DND-41 (cell line): ENCODE measurements at regions not wholly inside any gene's neighbourhood (a gene's known extent, or its start where the extent isn't known, plus 50 kb on each side); places are given as distances from the start of the nearest gene placed in this dataset.

Source experiments
- ATAC-seq: fragments of 200-7000 bp; cut with Tn5 transposase; 3 replicates; pipeline ENCODE4 v1.9.1; 2021; ENCODE audit warnings: low read depth; ENCODE audit not compliant: insufficient read depth
- DNase-seq: peaks from one replicate; pipeline ENCODE4 v3.0.0-alpha.2; 2020
- H2AFZ ChIP-seq: 2 replicates; pipeline ENCODE4 v1.6.0; 2012; ENCODE audit warnings: low read depth, low read length
- H3K27ac ChIP-seq: 2 replicates; pipeline ENCODE4 v1.5.1; 2012; ENCODE audit warnings: low read length, inconsistent platforms
- H3K27me3 ChIP-seq: fragments of 200-600 bp; sonication (generic); 2 replicates; pipeline ENCODE4 v1.6.0; 2012; ENCODE audit warnings: low read length, mild to moderate bottlenecking, inconsistent platforms; ENCODE audit not compliant: insufficient read depth, poor library complexity
- H3K36me3 ChIP-seq: 2 replicates; pipeline ENCODE4 v1.5.1; 2012; ENCODE audit warnings: low read length, inconsistent platforms; ENCODE audit not compliant: insufficient read depth
- H3K4me1 ChIP-seq: 2 replicates; pipeline ENCODE4 v1.5.1; 2012; ENCODE audit warnings: mild to moderate bottlenecking, low read length; ENCODE audit not compliant: insufficient read depth
- H3K4me2 ChIP-seq: 2 replicates; pipeline ENCODE4 v1.6.0; 2012; ENCODE audit warnings: mild to moderate bottlenecking, moderate library complexity, low read length, inconsistent platforms; ENCODE audit not compliant: insufficient read depth
- H3K4me3 ChIP-seq, 2 experiments: fragments of 200-600 bp in 1 of 2; shearing (Covaris generic) in 1 of 2; 2 replicates each; pipeline ENCODE4 v1.5.1; 2012 to 2016; ENCODE audit warnings: inconsistent platforms in 2 of 2, low read length in 2 of 2, mild to moderate bottlenecking in 2 of 2, low read depth in 1 of 2, moderate library complexity in 1 of 2
- H3K79me2 ChIP-seq: 2 replicates; pipeline ENCODE4 v1.6.0; 2012; ENCODE audit warnings: low read length, inconsistent platforms; ENCODE audit not compliant: insufficient read depth
- H3K9ac ChIP-seq: 2 replicates; pipeline ENCODE4 v1.6.0; 2012; ENCODE audit warnings: low read depth, mild to moderate bottlenecking, inconsistent platforms, low read length, moderate library complexity
- H3K9me3 ChIP-seq: 2 replicates; pipeline ENCODE4 v1.5.1; 2012; ENCODE audit warnings: low read length, moderate library complexity, mild to moderate bottlenecking, inconsistent platforms; ENCODE audit not compliant: insufficient read depth, severe bottlenecking
- H4K20me1 ChIP-seq: 2 replicates; pipeline ENCODE4 v1.6.0; 2012; ENCODE audit warnings: low read length; ENCODE audit not compliant: insufficient read depth
- CTCF ChIP-seq: IDR thresholded peaks from 2 replicates; pipeline ENCODE4 v1.5.1; 2012; ENCODE audit warnings: borderline replicate concordance, low read length, moderate library complexity, mild to moderate bottlenecking; ENCODE audit not compliant: poor library complexity, severe bottlenecking; ENCODE audit errors: extremely low read depth
- EZH2 ChIP-seq: IDR thresholded peaks from 3 replicates; pipeline ENCODE4 v1.6.1; 2012; ENCODE audit warnings: borderline replicate concordance, low read depth, mild to moderate bottlenecking, moderate library complexity, low read length, inconsistent platforms; ENCODE audit not compliant: severe bottlenecking

GRCh38 chr6:149136913-149137286 is 180.6 kb upstream of the TAB2 start:
- Histone ChIP-seq H3K36me3 (no peaks in the 10 kb centered on the region), H4K20me1 (no peaks in the 10 kb centered on the region), H2AFZ (no peak overlapping the region), H3K9ac (no peak overlapping the region), H3K9me3 (no peaks in the 10 kb centered on the region), H3K4me3 (no peak overlapping the region), H3K4me1 (peaks cover 35% of the 10 kb centered on the region), H3K27me3 (no peaks in the 10 kb centered on the region), H3K4me2 (no peak overlapping the region), H3K79me2 (no peaks in the 10 kb centered on the region), H3K27ac (no peak overlapping the region)
- TF ChIP-seq CTCF (no peak), EZH2 (no peak)
- DNase-seq, result no peak
- ATAC-seq, result no peak

GRCh38 chr6:149137594-149137993 is 179.9 kb upstream of the TAB2 start:
- no peak overlapping the region for H3K4me3 ChIP-seq
- peak overlapping the region; percentile 22; the same call in 1 of the 2 replicates for H3K27ac ChIP-seq
- H3K9ac ChIP-seq, result no peak overlapping the region
- H3K4me1 ChIP-seq, result peaks cover 40% of the 10 kb centered on the region
- no peak for TF ChIP-seq CTCF
- no peak for TF ChIP-seq EZH2
- no peaks in the 10 kb centered on the region for H3K36me3 ChIP-seq
- ATAC-seq (no peak), DNase-seq (no peak)
- H3K9me3 ChIP-seq, result no peaks in the 10 kb centered on the region
- no peak overlapping the region for H3K4me2 ChIP-seq
- no peaks in the 10 kb centered on the region for H3K27me3 ChIP-seq
- H2AFZ ChIP-seq, result no peak overlapping the region
- no peaks in the 10 kb centered on the region for H3K79me2 ChIP-seq
- H4K20me1 ChIP-seq, result no peaks in the 10 kb centered on the region

- TF ChIP-seq CTCF, result no peak
- TF ChIP-seq EZH2, result no peak
- Histone ChIP-seq H3K4me3 (no peak overlapping the region), H3K27ac (peak overlapping the region; percentile 22), H4K20me1 (no peaks in the 10 kb centered on the region), H3K9me3 (peaks cover 2% of the 10 kb centered on the region), H3K79me2 (no peaks in the 10 kb centered on the region), H3K27me3 (no peaks in the 10 kb centered on the region), H3K36me3 (no peaks in the 10 kb centered on the region), H3K4me1 (peaks cover 40% of the 10 kb centered on the region), H3K4me2 (no peak overlapping the region), H3K9ac (no peak overlapping the region), H2AFZ (peak overlapping the region; percentile 16; the same call in 1 of the 2 replicates)
- DNase-seq, result no peak
- ATAC-seq, result no peak
These were observed 179.4 kb upstream of the TAB2 start for GRCh38 chr6:149138089-149138488.

- no peaks in the 10 kb centered on the region for H3K27me3 ChIP-seq
- no peak for TF ChIP-seq EZH2
- TF ChIP-seq CTCF, result no peak
- peaks cover 40% of the 10 kb centered on the region for H3K4me1 ChIP-seq
- H4K20me1 ChIP-seq, result no peaks in the 10 kb centered on the region
- ATAC-seq (no peak), DNase-seq (no peak)
- no peak overlapping the region for H3K9ac ChIP-seq
- peaks cover 3% of the 10 kb centered on the region for H3K9me3 ChIP-seq
- H3K4me2 ChIP-seq, result no peak overlapping the region
- no peaks in the 10 kb centered on the region for H3K79me2 ChIP-seq
- H3K27ac ChIP-seq, result peak overlapping the region; percentile 36; the same call in 1 of the 2 replicates
- no peak overlapping the region for H3K4me3 ChIP-seq
- H3K36me3 ChIP-seq, result no peaks in the 10 kb centered on the region
- H2AFZ ChIP-seq, result no peak overlapping the region
These were observed 178.7 kb upstream of the TAB2 start for GRCh38 chr6:149138699-149139294.
